ENCODE measurements at regions not wholly inside any gene's neighbourhood (a gene's known extent, or its start where the extent isn't known, plus 50 kb on each side); places are given as distances from the start of the nearest gene placed in this dataset.

DNA sequence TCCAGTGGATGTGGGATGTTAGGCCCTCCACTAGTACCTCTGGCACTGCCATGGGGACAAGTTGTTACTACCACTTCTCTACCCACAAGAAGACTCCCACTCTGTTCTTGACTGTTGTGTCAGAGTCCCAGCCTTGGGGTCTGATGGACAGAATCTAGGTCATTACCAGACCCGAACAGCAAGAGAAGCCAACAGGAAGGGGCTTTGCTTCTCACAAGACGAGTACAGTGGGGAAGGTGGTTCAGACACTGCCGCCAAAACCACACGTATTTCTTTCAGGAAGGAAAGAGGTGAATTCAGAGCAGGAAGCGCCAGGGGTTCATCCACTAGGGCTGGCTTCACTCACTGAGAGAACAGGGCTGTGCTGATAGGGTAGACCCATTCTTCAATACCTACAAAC lies 161.3 kb upstream of the KIT start:
- no peak for DNase-seq

DNA sequence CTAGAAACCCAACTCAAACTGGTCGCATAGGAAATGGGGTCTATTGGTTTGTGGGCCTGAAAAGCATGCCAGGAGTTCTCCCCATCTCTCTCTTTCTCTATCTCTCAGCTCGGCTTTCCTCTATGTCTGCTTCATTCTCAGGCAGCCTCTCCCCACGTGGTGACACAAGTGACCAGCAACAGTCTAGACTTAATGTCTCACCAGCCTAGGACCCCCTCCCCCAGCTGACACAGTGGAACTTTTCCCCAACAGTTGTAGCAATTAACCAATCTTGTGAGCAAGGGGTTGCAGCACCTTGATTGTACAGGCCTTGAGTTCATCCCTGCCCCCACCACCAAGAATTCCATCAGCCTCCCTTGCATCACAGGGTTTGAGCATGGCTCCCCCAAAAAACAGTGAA lies 159.8 kb upstream of the KIT start:
- DNase-seq: no peak

DNA sequence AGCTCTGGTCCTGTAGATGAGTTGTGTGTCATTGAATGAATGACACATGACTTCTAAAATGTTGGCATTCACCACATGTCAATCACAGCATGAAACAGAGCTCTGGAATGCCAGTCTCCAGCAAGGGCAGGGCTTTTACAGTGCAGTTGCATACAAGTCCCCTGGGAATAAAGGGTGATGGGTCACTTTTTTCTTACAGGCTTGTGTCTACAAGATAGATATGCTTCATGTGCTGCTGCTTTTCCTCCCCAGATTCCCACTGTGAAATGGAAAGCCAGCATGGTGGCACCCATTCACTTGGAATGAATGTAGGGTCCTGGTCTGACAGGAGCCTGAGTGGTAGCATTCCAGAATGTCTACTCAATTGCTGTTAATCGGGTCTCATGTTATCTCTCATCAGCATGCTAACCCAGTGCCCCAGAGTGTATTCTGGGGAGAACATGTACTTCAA lies 159.1 kb upstream of the KIT start:
- peak; percentile 0 for DNase-seq

DNA sequence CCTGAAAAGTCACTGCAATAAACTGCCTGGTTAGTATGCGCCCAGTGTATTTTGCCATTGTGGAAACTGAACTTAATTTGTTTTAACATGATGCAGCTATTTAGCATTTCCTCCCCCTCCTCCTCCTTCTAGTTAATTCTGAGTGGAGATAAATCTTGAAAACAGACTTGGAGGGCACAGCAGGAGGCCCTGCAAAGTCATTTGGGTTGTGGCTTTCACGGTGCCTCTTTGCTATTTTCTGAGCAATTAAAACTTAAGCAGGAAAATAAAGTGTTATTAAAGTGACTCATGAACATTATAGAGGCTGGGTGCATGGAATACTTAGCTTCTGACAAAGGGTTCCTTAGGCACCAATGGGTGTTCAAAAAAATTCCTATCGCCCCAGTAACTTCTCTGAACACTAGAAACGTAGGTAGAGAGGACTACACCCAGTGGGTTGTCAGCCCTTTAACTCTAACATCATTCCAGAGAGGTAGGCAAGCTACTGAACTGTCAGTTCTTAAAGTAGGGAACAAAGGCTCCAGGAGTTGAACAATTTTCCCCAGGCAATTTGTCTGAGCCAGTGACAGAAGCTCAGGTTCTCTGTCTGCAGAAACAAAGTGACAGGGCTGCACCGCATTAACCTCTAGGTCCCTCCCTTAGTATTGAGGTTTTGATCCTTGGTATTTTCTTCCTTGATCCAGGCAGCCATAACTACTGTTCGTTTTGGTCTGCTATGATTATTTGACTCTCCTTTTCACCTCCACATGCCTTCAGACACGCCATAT lies 158.3 kb upstream of the KIT start:
- DNase-seq: no peak

DNA sequence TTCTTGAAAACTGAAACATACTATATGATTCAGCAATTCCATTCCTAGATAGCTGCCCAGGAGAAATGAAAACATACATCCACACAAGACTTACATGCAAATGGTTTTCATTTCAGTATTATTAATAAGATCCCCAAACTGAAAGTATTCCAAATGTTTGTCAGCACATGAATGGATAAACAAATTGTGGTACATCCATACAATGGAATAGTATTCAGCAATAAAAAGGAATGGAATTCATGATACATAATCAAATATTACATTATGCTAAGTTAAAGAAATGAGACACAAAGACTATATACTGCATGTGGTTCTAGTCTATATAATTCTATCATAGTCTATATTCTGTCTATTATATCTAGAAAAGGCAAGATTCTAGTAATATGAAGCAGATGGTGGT lies 152.4 kb upstream of the KIT start:
- no peak for DNase-seq

DNA sequence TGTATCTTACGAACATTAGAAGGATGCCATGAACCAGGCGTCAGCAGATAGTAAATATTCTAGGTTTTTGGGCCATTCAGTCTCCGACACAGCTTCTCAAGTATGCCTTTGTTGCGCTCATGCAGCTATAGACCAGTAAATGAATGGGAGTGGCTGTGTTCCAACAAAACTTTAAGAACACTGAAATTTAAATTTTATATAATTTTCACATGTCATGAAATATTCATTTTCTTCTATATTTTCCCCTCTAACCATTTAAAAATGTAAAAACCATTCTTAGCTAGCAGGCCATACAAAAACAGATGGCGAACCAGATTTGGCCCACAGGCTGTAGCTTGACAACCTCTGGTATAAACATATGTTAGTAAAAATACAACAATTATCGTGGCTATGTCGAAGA lies 151.8 kb upstream of the KIT start:
- no peak for DNase-seq

DNA sequence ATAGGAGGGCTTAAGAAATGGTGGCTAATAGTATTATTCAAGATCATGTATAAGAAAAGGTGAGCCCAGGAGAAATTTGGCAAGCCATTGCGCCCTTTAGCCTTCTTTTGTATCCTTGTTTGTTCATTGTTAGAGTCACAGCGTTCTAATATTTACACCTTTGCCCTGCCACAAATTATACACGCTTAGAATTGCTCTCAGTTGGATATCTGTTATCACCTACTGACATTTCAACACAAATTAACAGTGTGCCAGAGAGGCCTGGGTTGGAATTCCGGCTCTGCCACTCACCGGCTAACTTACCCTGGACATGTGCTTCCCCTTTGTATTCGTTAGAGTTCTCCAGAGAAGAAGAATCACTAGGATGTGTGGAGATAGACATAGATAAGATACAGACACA lies 148.7 kb upstream of the KIT start:
- peak; percentile 46 for DNase-seq

DNA sequence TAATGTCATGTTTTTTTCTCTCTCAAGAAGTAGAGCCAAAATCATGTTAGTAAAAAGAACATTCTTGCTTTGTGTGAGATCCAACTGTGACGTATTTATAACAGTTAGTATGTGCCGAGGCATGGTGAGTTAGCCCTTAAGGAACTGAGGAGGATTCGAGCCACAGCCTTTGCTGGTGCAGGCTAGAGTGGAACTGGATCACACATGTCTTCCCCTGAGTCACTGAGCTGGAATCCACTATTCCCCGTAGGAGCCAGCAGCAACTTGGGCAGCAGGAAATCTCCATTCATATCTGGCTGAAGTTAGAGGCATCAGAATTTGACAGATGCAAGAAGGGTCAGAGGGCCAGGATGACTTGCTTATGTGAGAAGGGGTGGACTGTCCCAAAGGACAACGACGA lies 144.6 kb upstream of the KIT start:
- no peak for DNase-seq

DNA sequence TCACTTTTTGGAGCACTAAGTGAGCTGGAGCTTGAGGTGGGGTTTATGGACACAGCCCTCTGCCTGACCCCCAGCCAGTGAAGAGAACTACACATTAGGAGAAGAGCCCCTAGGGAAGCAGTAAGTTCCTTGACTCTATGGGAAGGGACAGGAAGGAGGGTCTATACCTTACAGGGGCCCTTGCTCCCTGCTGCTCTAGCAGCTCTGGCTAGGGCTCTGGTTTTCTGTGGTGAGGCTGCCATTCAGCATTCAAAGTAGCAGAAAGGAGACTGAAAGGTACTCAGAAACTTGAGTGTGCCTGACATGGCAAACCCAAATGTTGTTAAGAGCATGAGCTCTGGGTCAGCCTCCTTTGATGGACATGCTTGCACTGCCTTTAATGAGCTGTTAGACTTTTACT lies 144.0 kb upstream of the KIT start:
- no peak for DNase-seq

DNA sequence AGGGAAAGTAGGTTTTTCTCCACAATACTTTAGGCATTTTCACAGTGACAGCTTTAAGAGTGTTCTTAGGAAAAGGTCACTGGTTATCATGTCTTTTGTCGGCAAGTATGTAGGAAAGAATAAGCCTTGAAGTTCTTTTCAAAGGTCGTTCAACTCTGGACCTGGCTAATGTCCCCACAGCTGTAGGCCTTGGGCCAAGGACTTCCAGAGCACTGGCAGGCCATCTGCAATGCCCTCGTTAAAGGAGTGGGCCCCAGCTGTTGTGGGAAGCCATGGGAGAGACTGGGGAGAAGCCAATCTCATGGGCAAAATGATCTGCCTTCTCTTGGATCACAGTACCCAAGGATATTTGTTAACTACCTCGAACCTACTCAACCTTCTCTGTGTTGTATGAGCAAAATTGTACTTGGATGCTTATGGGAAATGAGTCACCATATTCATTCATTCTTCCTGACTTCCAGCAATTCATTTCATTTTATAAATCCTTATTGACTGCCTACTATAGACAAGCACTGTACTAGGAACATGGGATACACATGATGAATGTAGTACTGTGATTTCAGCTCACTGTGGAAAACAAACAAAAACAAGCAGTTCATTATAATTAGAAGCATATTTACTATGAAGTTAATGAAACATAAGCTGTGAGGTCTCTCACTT lies 141.1 kb upstream of the KIT start:
- no peak for DNase-seq

DNA sequence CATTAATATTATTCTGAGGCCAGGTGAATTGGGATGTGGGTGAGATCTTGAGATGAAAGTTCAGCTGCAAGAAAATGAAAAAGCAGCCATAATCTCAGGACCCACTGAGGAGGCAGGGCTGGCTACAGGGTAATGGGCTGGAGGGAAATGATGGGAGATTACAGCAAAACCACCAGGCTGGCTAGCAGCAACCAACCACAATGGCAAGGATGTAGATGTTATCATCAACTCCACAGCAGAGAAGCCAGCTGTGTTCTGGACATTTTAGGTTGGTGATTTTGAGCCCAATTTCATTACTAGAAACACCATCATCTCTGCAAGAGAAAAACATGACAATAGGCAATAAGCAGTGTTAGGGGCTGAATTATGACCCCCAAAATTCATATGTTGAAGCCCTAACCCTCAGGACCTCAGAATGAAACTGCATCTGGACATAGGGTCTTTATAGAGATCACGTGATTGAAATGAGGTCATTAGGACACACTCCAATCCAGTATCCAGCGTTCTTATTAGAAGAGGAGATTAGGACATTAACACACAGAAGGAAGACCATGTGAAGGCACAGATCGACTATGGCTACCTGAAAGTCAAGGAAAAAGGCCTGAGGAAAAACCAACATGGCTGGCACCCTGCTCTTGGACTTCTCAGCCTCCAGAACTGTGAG lies 139.8 kb upstream of the KIT start:
- no peak for DNase-seq

DNA sequence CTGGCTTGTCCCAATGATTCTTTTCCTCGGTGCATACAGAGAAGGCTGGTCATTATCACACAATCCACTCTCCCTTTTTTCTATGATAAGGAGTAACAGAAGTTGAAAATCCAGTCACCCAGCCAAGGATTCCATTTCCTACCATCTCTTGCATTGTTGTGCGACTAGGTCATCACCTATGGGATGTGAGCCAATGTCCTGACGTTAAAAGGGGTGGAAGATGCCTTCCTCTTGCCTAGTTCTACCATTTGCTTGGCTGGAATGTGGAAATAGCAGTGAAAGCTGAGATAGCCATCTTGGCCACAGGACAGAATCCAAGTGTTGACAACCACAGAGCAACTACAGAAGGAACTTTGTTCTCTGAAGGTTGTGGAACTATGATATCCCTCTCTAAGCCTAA lies 132.2 kb upstream of the KIT start:
- no peak for DNase-seq

DNA sequence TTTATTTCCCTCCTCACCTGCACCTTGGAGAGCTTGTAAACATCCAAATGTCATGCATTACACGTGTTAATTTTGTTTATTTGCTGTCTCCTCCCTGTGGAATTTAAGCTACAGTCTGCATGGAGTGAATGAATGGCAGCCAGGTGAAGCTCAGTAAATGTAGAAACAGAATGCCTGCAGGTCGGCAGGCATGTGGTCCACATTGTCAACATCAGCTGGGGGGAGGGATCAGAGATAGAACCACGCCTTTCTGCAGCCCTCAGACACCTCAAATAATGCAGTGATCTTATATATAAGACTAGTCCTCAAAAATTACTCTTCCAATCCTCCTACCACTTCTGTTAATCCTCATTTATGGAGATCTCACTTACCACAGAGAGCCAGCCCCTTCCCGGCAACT lies 131.2 kb upstream of the KIT start:
- DNase-seq: peak; percentile 48

DNA sequence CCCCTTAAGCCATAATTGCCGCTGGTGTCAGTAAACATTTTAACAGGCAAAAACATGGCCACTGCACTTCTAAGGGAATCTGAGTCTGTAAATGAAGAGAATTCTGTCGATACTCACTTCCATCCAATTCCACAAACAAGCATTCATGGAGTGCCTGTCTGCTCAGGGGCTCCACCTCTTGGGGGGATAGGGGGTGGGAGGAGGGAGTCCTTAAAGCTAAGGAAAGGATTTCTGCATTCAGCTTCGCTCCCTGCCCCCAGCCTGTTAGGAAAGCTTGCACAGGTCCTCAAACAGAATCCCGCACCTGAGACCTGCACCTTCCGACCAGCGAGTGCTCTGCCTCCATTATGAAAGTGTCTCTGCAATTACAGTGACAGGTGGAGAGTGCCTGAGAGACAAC lies 130.2 kb upstream of the KIT start:
- DNase-seq: peak; percentile 73

DNA sequence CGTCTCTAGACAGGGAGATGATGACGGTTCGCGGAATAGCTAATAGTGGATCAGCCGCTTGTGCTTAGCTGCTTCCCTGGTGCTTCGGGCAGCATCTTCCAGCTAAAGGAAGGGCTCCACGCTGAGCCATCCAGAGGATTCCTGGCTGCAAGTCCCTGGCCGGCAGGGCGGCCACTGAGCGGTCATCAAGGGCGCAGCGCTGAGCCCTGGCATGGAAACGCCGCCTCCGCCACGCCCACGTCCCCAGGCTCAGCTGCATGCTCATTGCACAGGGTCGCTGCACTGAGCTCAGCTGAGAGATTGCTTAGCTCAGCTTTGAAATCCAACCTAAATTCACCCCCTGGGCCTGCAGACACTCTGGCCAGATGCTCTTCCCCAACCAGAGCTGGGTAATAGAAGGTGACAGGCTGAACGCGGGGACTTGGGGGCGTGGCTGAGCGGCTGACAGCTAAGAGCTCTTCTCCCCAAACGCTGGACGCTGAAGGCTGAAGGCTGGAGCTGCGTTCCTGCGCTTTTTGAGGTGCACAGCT lies 118.2 kb upstream of the KIT start:
- peak; percentile 83 for DNase-seq

DNA sequence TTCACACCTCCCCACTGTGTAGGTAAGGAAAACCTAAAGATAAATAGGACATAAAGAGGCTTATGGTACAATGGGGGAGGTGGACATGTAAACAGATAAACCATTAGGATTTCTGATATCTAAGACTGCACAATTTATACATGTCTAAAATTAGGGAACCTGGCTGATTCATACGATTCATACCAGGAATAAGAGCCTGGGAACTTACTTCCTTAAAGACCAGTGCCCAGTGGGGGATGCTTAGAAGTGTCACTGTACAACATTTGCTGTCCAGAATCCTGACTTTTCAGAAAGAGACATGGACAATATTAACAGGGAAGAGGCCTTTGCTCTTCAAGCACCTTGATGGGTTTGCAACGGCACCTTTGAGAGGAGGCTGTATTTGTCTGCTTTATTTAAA lies 116.8 kb upstream of the KIT start:
- DNase-seq: no peak

DNA sequence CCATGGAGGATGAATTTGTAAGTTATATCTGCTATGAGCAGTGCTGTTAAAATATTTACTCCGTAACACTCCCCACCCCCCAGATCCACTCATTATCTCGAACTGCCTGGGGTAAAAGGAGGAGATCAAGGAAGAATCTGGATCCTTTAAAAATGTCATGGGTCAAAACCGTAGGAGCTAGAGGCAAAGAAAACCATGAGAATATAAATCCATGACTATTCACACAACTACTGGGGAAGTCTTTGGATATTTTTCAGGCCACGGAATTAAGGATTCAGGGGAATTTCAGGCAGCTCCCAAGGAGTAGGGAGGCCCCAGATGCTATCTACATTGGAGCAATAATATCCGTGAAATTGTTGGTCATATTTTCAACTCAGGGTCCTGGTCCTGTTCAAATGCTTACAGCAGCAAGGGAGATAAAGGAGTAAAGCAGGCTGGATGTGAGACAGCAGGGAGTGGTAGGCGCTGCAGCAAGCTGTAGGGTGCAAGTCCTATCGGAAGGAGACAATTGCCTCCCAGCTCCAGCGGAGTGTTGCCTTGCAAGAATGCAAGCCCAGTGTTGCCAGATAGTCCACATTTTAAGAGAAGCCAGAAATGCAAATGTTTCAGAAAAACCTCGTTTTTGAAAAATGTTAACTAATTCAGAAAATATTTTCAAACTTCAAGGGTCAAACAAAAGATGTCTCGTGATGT lies 116.2 kb upstream of the KIT start:
- DNase-seq: peak; percentile 2

DNA sequence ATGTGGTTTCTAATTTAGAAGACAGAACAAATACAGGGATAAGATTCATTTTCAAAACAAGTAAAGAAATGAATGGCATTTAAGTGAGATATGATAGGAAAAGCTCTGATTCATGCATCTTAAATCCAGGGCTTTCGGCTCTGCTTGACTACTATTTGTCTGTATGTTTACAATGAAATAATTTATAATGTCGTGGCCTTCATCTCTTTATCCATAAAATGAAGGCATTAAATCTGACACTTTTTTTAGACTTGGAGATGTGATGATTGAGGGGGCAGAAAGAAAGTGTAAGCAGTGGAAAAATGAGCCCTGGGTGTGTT lies 115.7 kb upstream of the KIT start:
- no peak for DNase-seq

DNA sequence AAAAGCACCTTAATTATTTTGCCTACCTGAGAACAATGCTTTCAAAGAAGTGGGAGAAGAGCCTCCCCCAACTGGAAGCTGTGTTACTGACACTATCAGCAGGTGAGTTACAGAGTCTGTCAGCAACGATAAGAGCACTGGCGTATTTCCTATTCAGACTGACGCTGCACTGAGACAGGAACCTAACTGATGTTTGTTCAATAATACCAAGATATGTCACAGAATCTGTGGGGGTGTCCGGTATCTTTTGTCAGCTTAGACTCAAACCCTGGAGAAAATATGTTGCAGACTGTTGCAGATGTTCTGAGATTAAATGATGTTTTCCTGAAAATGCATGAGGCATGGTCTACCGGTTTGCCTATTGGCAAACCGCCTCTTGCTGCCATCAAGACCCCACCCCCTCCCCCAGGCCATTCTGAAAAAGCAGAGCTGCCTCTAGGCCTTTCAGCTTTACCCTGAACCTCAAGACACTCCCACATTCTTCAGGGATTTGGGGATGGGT lies 115.2 kb upstream of the KIT start:
- no peak for DNase-seq

DNA sequence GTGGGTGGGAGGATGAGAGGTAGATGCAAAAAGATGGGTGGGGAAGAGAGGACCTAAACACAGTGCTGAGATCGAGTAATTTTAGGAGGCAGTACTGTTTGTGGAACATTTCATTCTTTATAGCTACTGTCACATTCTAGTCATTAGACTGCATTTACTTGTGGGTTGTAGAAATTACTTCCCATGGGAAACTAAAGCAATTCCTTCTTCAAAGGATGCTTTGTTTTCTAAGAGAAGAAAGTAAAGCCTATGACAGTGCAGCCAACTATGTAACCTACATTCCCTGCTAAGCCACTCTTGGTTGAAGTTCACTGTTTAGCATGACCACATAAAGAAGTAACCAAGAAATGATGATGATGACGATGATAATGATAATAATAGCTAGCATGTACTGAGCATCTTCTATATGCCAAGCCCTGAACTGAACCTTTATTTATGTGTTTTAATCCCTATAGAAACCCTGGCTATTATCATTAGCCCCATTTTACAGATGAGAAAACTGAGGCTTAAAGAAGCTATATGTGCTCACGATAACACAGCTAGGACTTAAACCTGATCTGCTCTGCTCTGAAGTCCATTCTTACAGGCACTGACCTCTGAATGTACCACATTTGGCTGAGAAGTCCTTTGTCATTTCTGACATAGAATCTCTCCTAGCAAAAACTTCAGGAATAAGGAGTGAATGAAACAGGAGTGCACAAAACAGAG lies 114.5 kb upstream of the KIT start:
- no peak for DNase-seq

DNA sequence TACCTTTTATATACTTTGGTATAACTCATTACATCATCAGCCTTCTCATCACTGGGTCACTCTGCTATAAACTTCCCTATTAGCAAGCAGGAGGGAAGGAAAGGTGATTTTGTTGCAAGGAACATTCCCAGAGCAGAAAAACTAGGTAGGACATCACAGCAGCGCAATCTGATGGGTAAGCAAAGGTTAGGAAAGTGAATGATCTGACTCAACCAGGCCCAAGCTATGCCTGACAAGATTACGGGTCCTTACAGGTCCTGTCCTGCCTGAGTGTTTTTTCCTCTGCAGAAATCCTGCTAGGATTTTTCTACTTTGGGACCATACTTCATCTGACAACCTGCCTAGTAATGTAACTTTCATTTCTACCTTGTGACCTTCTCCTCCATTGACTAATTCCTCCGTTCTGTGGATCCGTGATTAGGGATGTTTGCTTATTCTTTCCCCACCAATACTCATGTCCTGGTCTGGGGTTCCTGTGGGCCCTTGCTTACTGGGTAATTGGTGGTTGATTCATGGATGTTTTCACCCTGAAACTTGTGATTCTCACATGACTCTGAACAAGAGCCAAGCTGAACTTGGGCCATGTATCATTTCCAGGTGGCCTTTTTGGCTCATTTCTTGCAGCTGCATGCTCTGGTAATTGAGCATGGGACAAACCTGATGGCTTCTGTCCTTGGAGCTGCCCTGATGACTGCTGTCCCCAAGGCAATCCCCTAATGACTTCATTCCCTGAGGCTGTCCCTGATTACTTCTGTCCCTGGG lies 111.9 kb upstream of the KIT start:
- DNase-seq: peak; percentile 17
